ENCODE measurements at regions not wholly inside any gene's neighbourhood (a gene's known extent, or its start where the extent isn't known, plus 50 kb on each side); places are given as distances from the start of the nearest gene placed in this dataset.
A peak's percentile ranks its signal among the peaks of the same experiment; 100 is the strongest.
"Not testable (repeated sequence)": the region's sequence is repeated elsewhere in the genome, so short reads cannot be mapped to it uniquely, and the experiment has no call there.

DNA sequence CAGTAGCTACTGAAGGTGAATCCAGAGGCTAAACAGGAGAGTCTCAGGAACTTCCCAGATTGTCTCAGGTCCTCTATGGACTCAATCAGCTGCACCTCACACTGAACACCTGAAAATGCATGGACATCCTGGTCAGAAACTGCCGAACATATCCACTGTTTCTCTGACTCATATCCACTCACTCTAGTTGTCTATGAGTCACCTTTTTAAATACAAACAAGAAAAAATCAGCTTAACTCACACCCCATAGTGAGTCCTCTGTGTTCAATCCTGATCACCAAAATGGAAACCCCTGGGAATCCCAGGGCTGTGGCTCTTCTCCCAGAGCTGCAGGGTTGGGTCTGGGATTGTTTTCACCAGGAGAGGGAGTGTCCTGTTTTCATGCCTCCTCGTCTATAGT lies 556.7 kb downstream of the TMEM121 start:
- TF ChIP-seq, protein P1, sequence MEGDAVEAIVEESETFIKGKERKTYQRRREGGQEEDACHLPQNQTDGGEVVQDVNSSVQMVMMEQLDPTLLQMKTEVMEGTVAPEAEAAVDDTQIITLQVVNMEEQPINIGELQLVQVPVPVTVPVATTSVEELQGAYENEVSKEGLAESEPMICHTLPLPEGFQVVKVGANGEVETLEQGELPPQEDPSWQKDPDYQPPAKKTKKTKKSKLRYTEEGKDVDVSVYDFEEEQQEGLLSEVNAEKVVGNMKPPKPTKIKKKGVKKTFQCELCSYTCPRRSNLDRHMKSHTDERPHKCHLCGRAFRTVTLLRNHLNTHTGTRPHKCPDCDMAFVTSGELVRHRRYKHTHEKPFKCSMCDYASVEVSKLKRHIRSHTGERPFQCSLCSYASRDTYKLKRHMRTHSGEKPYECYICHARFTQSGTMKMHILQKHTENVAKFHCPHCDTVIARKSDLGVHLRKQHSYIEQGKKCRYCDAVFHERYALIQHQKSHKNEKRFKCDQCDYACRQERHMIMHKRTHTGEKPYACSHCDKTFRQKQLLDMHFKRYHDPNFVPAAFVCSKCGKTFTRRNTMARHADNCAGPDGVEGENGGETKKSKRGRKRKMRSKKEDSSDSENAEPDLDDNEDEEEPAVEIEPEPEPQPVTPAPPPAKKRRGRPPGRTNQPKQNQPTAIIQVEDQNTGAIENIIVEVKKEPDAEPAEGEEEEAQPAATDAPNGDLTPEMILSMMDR (IDR thresholded peaks at IDR 0.05), result no peak
- no peak for TF ChIP-seq EZH2 (IDR thresholded peaks at IDR 0.05; ENCODE audit: borderline replicate concordance, insufficient read depth, low read depth, low read length, poor library complexity, severe bottlenecking)
- ATAC-seq (ENCODE audit: low read depth) (no peak), DNase-seq (no peak)
- Histone ChIP-seq H3K4me2 (replicated peaks; ENCODE audit: low read depth, low read length, poor library complexity, severe bottlenecking) (no peak overlapping the region), H3K4me3 (ENCODE audit: control extremely low read depth in 1 of 5, extremely low read depth in 1 of 5, insufficient read depth in 1 of 5, low read depth in 2 of 5, low read length in 4 of 5) (no peak overlapping the region), H4K20me1 (ENCODE audit: control insufficient read depth, insufficient read depth, low read length, poor library complexity, severe bottlenecking) (no peaks in the 10 kb centered on the region), H3K9me3 (ENCODE audit: control extremely low read depth in 1 of 3, control insufficient read depth in 2 of 3, insufficient read depth in 1 of 3, low read length in 2 of 3) (no peaks in the 10 kb centered on the region), H3K27ac (ENCODE audit: low read length in 2 of 2) (no peak overlapping the region), H3K4me1 (ENCODE audit: control insufficient read depth in 2 of 2, insufficient read depth in 2 of 2, low read length in 2 of 2) (peaks cover 0 to 12% of the 10 kb centered on the region in 2 donors), H3K27me3 (replicated peaks in 1 of 4; ENCODE audit: control extremely low read depth in 1 of 4, control insufficient read depth in 3 of 4, insufficient read depth in 4 of 4, low read length in 3 of 4) (no peaks in the 10 kb centered on the region), H2AFZ (ENCODE audit: insufficient read depth, low read depth, low read length, poor library complexity, severe bottlenecking) (no peak overlapping the region), H3K9ac (ENCODE audit: low read length) (no peak overlapping the region), H3K36me3 (replicated peaks in 1 of 2; ENCODE audit: control extremely low read depth in 1 of 2, control insufficient read depth in 1 of 2, extremely low read depth in 1 of 2, insufficient read depth in 2 of 2, low read length in 1 of 2) (no peaks in the 10 kb centered on the region), H3K79me2 (ENCODE audit: control insufficient read depth, insufficient read depth, low read length) (no peaks in the 10 kb centered on the region)
- H3K9me3 Mint-ChIP-seq (ENCODE audit: insufficient read depth), result no peaks in the 10 kb centered on the region
- WGBS (ENCODE audit: insufficient coverage), result no CpG with 5 or more reads among the region's 2 CpGs
- H3K4me1 Mint-ChIP-seq, result peaks cover 3% of the 10 kb centered on the region
- POLR2A ChIA-PET, result no interaction called here
- no peaks in the 10 kb centered on the region for H3K27me3 Mint-ChIP-seq
- intact Hi-C loops (cut with micrococcal nuclease), result no loop called here
- CTCF ChIA-PET, result no interaction called here
- no peak overlapping the region for H3K4me3 Mint-ChIP-seq
- no peak overlapping the region for H3K27ac Mint-ChIP-seq

DNA sequence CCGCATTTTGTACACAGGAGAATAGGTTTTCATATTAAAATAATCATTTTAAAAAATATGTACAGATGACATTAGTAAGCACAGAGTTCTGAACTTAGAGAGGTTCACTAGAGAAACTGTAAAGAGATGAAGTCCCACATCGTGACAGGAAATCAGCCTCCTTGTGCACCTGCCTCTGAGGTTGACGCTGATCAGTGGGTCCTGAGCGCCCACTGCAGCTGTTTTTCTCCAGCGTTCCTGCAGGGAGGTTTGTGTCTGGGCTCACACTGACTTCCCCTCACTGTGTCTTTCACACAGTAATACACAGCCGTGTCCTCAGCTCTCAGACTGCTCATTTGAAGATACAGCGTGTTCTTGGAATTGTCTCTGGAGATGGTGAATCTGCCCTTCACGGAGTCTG lies 561.5 kb downstream of the TMEM121 start:
- TF ChIP-seq EZH2 (IDR thresholded peaks at IDR 0.05; ENCODE audit: borderline replicate concordance, insufficient read depth, low read depth, low read length, poor library complexity, severe bottlenecking), result no peak
- TF ChIP-seq, protein P1 (IDR thresholded peaks at IDR 0.05), result no peak
- no CpG with 5 or more reads among the region's 8 CpGs for WGBS (ENCODE audit: insufficient coverage)
- no peak for ATAC-seq (ENCODE audit: low read depth)

DNA sequence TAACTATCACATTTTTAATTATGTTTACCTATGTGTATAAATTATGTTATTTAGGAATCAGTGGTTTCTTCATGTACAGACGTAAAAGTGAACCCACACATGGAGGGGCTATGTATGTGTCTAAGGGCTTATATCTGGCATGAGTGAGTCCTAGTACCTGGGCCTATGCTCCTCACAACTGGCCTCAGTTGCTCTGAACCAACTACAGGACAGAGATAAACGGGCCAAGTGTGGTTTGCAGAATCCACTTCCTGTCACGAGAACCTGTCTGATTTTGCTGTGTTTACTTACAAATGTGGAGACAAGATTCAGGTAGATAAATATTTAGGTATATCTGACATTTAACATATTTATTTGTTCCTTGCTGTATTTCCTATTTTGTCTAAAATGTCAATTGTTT lies 562.5 kb downstream of the TMEM121 start:
- H3K4me3 ChIP-seq (ENCODE audit: control extremely low read depth in 1 of 5, extremely low read depth in 1 of 5, insufficient read depth in 1 of 5, low read depth in 2 of 5, low read length in 4 of 5); H3K79me2 ChIP-seq (ENCODE audit: control insufficient read depth, insufficient read depth, low read length); H3K27ac Mint-ChIP-seq; H3K4me3 Mint-ChIP-seq; H3K27ac ChIP-seq (ENCODE audit: low read length in 2 of 2); H3K4me2 ChIP-seq (replicated peaks; ENCODE audit: low read depth, low read length, poor library complexity, severe bottlenecking); H3K27me3 ChIP-seq (replicated peaks in 1 of 4; ENCODE audit: control extremely low read depth in 1 of 4, control insufficient read depth in 3 of 4, insufficient read depth in 4 of 4, low read length in 3 of 4); H3K9ac ChIP-seq (ENCODE audit: low read length); POLR2A ChIA-PET; CTCF ChIA-PET; H3K27me3 Mint-ChIP-seq; H3K4me1 Mint-ChIP-seq; H3K36me3 ChIP-seq (replicated peaks in 1 of 2; ENCODE audit: control extremely low read depth in 1 of 2, control insufficient read depth in 1 of 2, extremely low read depth in 1 of 2, insufficient read depth in 2 of 2, low read length in 1 of 2); H2AFZ ChIP-seq (ENCODE audit: insufficient read depth, low read depth, low read length, poor library complexity, severe bottlenecking); ATAC-seq (ENCODE audit: low read depth); intact Hi-C loops (cut with micrococcal nuclease); H4K20me1 ChIP-seq (ENCODE audit: control insufficient read depth, insufficient read depth, low read length, poor library complexity, severe bottlenecking); DNase-seq; H3K9me3 Mint-ChIP-seq (ENCODE audit: insufficient read depth); H3K9me3 ChIP-seq (ENCODE audit: control extremely low read depth in 1 of 3, control insufficient read depth in 2 of 3, insufficient read depth in 1 of 3, low read length in 2 of 3): not testable (repeated sequence)
- no CpG with 5 or more reads among the region's 3 CpGs for WGBS (ENCODE audit: insufficient coverage)
- H3K4me1 ChIP-seq (ENCODE audit: control insufficient read depth in 2 of 2, insufficient read depth in 2 of 2, low read length in 2 of 2), result peaks cover 0 to 12% of the 10 kb centered on the region in 2 donors

More for the DNA sequence above, 561.5 kb downstream of the TMEM121 start:
- Mint-ChIP-seq H3K4me3 (no peak overlapping the region), H3K27me3 (no peaks in the 10 kb centered on the region), H3K9me3 (ENCODE audit: insufficient read depth) (no peaks in the 10 kb centered on the region), H3K4me1 (peaks cover 3% of the 10 kb centered on the region), H3K27ac (no peak overlapping the region)
- no peaks in the 10 kb centered on the region for H3K79me2 ChIP-seq (ENCODE audit: control insufficient read depth, insufficient read depth, low read length)
- no peaks in the 10 kb centered on the region for H3K9me3 ChIP-seq (ENCODE audit: control extremely low read depth in 1 of 3, control insufficient read depth in 2 of 3, insufficient read depth in 1 of 3, low read length in 2 of 3)
- peaks cover 0 to 12% of the 10 kb centered on the region in 2 donors for H3K4me1 ChIP-seq (ENCODE audit: control insufficient read depth in 2 of 2, insufficient read depth in 2 of 2, low read length in 2 of 2)
- peak; percentile 8 for DNase-seq
- no peaks in the 10 kb centered on the region for H3K27me3 ChIP-seq (replicated peaks in 1 of 4; ENCODE audit: control extremely low read depth in 1 of 4, control insufficient read depth in 3 of 4, insufficient read depth in 4 of 4, low read length in 3 of 4)
- no peak overlapping the region for H3K9ac ChIP-seq (ENCODE audit: low read length)
- ChIA-PET POLR2A (no interaction called here), CTCF (no interaction called here)
- no peak overlapping the region for H2AFZ ChIP-seq (ENCODE audit: insufficient read depth, low read depth, low read length, poor library complexity, severe bottlenecking)
- H3K4me3 ChIP-seq (ENCODE audit: control extremely low read depth in 1 of 5, extremely low read depth in 1 of 5, insufficient read depth in 1 of 5, low read depth in 2 of 5, low read length in 4 of 5), result no peak overlapping the region
- no peaks in the 10 kb centered on the region for H3K36me3 ChIP-seq (replicated peaks in 1 of 2; ENCODE audit: control extremely low read depth in 1 of 2, control insufficient read depth in 1 of 2, extremely low read depth in 1 of 2, insufficient read depth in 2 of 2, low read length in 1 of 2)
- H3K27ac ChIP-seq (ENCODE audit: low read length in 2 of 2), result no peak overlapping the region
- intact Hi-C loops (cut with micrococcal nuclease), result no loop called here
- no peak overlapping the region for H3K4me2 ChIP-seq (replicated peaks; ENCODE audit: low read depth, low read length, poor library complexity, severe bottlenecking)
- H4K20me1 ChIP-seq (ENCODE audit: control insufficient read depth, insufficient read depth, low read length, poor library complexity, severe bottlenecking), result no peaks in the 10 kb centered on the region
